Stomach (tissue), 8 donors: ENCODE measurements at regions not wholly inside any gene's neighbourhood (a gene's known extent, or its start where the extent isn't known, plus 50 kb on each side); places are given as distances from the start of the nearest gene placed in this dataset.
A peak's percentile ranks its signal among the peaks of the same experiment; 100 is the strongest.

Experiments
- DNase-seq, 2 donors: peaks; one replicate each; pipeline versions ENCODE4 v3.0.0 to v3.0.0-alpha.2; 2013 to 2019
- H3K27ac ChIP-seq, 5 donors: fragments of 200-600 bp in 4 of 5; sonication (generic) in 4 of 5; one replicate each; pipeline ENCODE4 v1.5.1; 2013 to 2019; ENCODE audit warnings: mild to moderate bottlenecking in 1 of 5, moderate library complexity in 1 of 5
- H3K27me3 ChIP-seq, 3 donors: fragments of 200-600 bp; sonication (generic); one replicate each; pipeline ENCODE4 v1.5.1; 2017 to 2019; ENCODE audit warnings: mixed run types in 1 of 3
- H3K36me3 ChIP-seq, 4 donors: fragments of 200-600 bp; sonication (generic); 1 replicate in 3 of 4; 2 replicates in 1 of 4; pipeline ENCODE4 v1.5.1; 2016 to 2019
- H3K4me1 ChIP-seq, 4 donors: fragments of 200-600 bp; sonication (generic); one replicate each; pipeline ENCODE4 v1.5.1; 2016 to 2019
- H3K4me3 ChIP-seq, 4 donors: fragments of 200-600 bp; sonication (generic) in 3 of 4; one replicate each; pipeline ENCODE4 v1.5.1; 2016 to 2019; ENCODE audit warnings: mild to moderate bottlenecking in 1 of 4
- H3K9me3 ChIP-seq, 4 donors: fragments of 200-600 bp; sonication (generic); one replicate each; pipeline ENCODE4 v1.5.1; 2016 to 2019
- CTCF ChIP-seq, 7 experiments: fragments of 450-650 bp in 4 of 7; fragments of 200-600 bp in 3 of 7; sonication (generic) in 3 of 7; IDR thresholded peaks; one replicate each; pipeline ENCODE4 v1.5.1; 2016 to 2019; ENCODE audit warnings: antibody characterized with exemption in 7 of 7, control low read depth in 2 of 7, mild to moderate bottlenecking in 1 of 7
- EP300 ChIP-seq: sonication (generic); formaldehyde crosslinking; IDR thresholded peaks from one replicate; pipeline ENCODE4 v1.6.1; 2017; ENCODE audit warnings: antibody characterized with exemption
- POLR2A ChIP-seq, 4 donors: fragments of 450-650 bp; IDR thresholded peaks; one replicate each; pipeline ENCODE4 v1.6.1; 2016; ENCODE audit warnings: antibody characterized with exemption in 4 of 4, control low read depth in 2 of 4, mild to moderate bottlenecking in 1 of 4, moderate library complexity in 1 of 4
- POLR2AphosphoS5 ChIP-seq, 3 donors: sonication (generic); formaldehyde crosslinking; IDR thresholded peaks; one replicate each; pipeline ENCODE4 v1.6.1; 2016; ENCODE audit warnings: antibody characterized with exemption in 3 of 3
- WGBS, 5 donors: extraction: QIAGEN DNeasy Blood & Tissue Kit in 3 of 5; methylation state at CpG; one replicate each; pipeline versions ENCODE4 v1.1.5 to v1.1.7; 2013 to 2018; 5-methylcytosine and 5-hydroxymethylcytosine counted together
- intact Hi-C: fragments of 100-400 bp; cut with DNase I; formaldehyde crosslinking; loops from one replicate; pipeline ENCODE4 v1.15.1; 2023; ENCODE audit warnings: low total_unique reads
- donor health status: healthy with polysubstance abuse.
- donor health status: Bipolar disorder and iron deficiency.
- donor health status: healthy.

GRCh38 chr10:43926875-43927406 lies 278.3 kb upstream of the ZNF32 start:
- Histone ChIP-seq H3K9me3 (no peaks in the 10 kb centered on the region), H3K27me3 (no peaks in the 10 kb centered on the region), H3K4me3 (no peak overlapping the region), H3K36me3 (no peaks in the 10 kb centered on the region), H3K4me1 (no peaks in the 10 kb centered on the region), H3K27ac (no peak overlapping the region)
- no peak for DNase-seq
- 56 to 90% (median 75%) methylated on average over 7 of the region's 7 CpGs for WGBS, 5 donors
- intact Hi-C loops, result no loop called here
- no peak for TF ChIP-seq EP300

GRCh38 chr10:43926371-43926770 lies 277.7 kb upstream of the ZNF32 start:
- 82 to 95% (median 91%) methylated on average over 5 of the region's 5 CpGs for WGBS, 5 donors
- intact Hi-C loops, result no loop called here

GRCh38 chr10:43925793-43926192 lies 277.1 kb upstream of the ZNF32 start:
- no peak overlapping the region for H3K27ac ChIP-seq
- H3K4me3 ChIP-seq, result no peak overlapping the region
- no peaks in the 10 kb centered on the region for H3K36me3 ChIP-seq
- WGBS, 5 donors, result 91 to 97% (median 92%) methylated on average over 7 of the region's 7 CpGs
- H3K27me3 ChIP-seq, result no peaks in the 10 kb centered on the region
- TF ChIP-seq POLR2A (IDR thresholded peaks at IDR 0.05) (no peak), POLR2AphosphoS5 (IDR thresholded peaks at IDR 0.05) (no peak), CTCF (IDR thresholded peaks at IDR 0.05) (no peak), EP300 (no peak)
- intact Hi-C loops, result no loop called here
- no peaks in the 10 kb centered on the region for H3K9me3 ChIP-seq
- DNase-seq, result no peak
- no peaks in the 10 kb centered on the region for H3K4me1 ChIP-seq

More at GRCh38 chr10:43926371-43926770, 277.7 kb upstream of the ZNF32 start:
- H3K27ac ChIP-seq, result no peak overlapping the region
- no peaks in the 10 kb centered on the region for H3K9me3 ChIP-seq
- no peaks in the 10 kb centered on the region for H3K36me3 ChIP-seq
- no peaks in the 10 kb centered on the region for H3K27me3 ChIP-seq
- TF ChIP-seq CTCF (IDR thresholded peaks at IDR 0.05) (no peak), EP300 (no peak), POLR2A (IDR thresholded peaks at IDR 0.05) (no peak), POLR2AphosphoS5 (IDR thresholded peaks at IDR 0.05) (no peak)
- H3K4me3 ChIP-seq, result no peak overlapping the region
- DNase-seq, result no peak
- no peaks in the 10 kb centered on the region for H3K4me1 ChIP-seq

GRCh38 chr10:43923328-43923727 lies 274.6 kb upstream of the ZNF32 start:
- H3K36me3 ChIP-seq, result no peaks in the 10 kb centered on the region
- TF ChIP-seq CTCF (IDR thresholded peaks at IDR 0.05) (no peak), EP300 (no peak)
- intact Hi-C loops, result no loop called here
- no peak overlapping the region for H3K4me3 ChIP-seq
- no peak overlapping the region for H3K27ac ChIP-seq
- no peaks in the 10 kb centered on the region for H3K27me3 ChIP-seq
- no peaks in the 10 kb centered on the region for H3K4me1 ChIP-seq
- H3K9me3 ChIP-seq, result no peaks in the 10 kb centered on the region
- WGBS, 5 donors, result 39 to 61% (median 46%) methylated on average over 2 of the region's 2 CpGs
- no peak for DNase-seq

GRCh38 chr10:43922335-43923280 lies 273.9 kb upstream of the ZNF32 start:
- H3K36me3 ChIP-seq, result no peaks in the 10 kb centered on the region
- intact Hi-C loops, result no loop called here
- DNase-seq, result peak in 1 of 2 donors; percentile 49
- H3K27me3 ChIP-seq, result no peaks in the 10 kb centered on the region
- H3K9me3 ChIP-seq, result no peaks in the 10 kb centered on the region
- 76 to 82% (median 81%) methylated on average over 9 of the region's 9 CpGs for WGBS, 5 donors
- H3K27ac ChIP-seq, result no peak overlapping the region
- H3K4me3 ChIP-seq, result no peak overlapping the region
- H3K4me1 ChIP-seq, result no peaks in the 10 kb centered on the region
- TF ChIP-seq CTCF (IDR thresholded peaks at IDR 0.05), result no peak
- no peak for TF ChIP-seq POLR2A (IDR thresholded peaks at IDR 0.05)
- TF ChIP-seq EP300, result no peak
- TF ChIP-seq POLR2AphosphoS5 (IDR thresholded peaks at IDR 0.05), result no peak
